ENCODE measurements at regions not wholly inside any gene's neighbourhood (a gene's known extent, or its start where the extent isn't known, plus 50 kb on each side); places are given as distances from the start of the nearest gene placed in this dataset.

GRCh38 chr2:199524689-199525574 lies 67.2 kb upstream of the SATB2 start (continued):
- TF ChIP-seq, protein P1, sequence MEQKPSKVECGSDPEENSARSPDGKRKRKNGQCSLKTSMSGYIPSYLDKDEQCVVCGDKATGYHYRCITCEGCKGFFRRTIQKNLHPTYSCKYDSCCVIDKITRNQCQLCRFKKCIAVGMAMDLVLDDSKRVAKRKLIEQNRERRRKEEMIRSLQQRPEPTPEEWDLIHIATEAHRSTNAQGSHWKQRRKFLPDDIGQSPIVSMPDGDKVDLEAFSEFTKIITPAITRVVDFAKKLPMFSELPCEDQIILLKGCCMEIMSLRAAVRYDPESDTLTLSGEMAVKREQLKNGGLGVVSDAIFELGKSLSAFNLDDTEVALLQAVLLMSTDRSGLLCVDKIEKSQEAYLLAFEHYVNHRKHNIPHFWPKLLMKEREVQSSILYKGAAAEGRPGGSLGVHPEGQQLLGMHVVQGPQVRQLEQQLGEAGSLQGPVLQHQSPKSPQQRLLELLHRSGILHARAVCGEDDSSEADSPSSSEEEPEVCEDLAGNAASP (CRISPR knock-in tag; IDR thresholded peaks at IDR 0.05; ENCODE audit: borderline replicate concordance): peak; percentile 66; the same call in 1 of the 2 replicates
- TF ChIP-seq ZNF12 (CRISPR knock-in tag; IDR thresholded peaks at IDR 0.05) (peak; percentile 90), HDAC2 (CRISPR knock-in tag; IDR thresholded peaks at IDR 0.05) (peak; percentile 85), KDM1A (CRISPR knock-in tag; IDR thresholded peaks at IDR 0.05) (no peak), SCMH1 (CRISPR knock-in tag; IDR thresholded peaks at IDR 0.05; ENCODE audit: borderline replicate concordance) (no peak), RARA (CRISPR knock-in tag; IDR thresholded peaks at IDR 0.05) (peak; percentile 71), SP140L (CRISPR knock-in tag; IDR thresholded peaks at IDR 0.05; ENCODE audit: borderline replicate concordance) (0 out of 2 replicates have a peak, but pooled peaks have one; percentile 46), SMAD3 (CRISPR knock-in tag; IDR thresholded peaks at IDR 0.05) (no peak), ZEB1 (IDR thresholded peaks at IDR 0.05; ENCODE audit: insufficient replicate concordance, low read depth) (peak; percentile 73), CREB1 (IDR thresholded peaks at IDR 0.05) (no peak), CREB1 (CRISPR knock-in tag; IDR thresholded peaks at IDR 0.05) (peak; percentile 40; the same call in 1 of the 2 replicates), TBX3 (IDR thresholded peaks at IDR 0.05; ENCODE audit: borderline replicate concordance) (peak; percentile 42; the same call in 1 of the 2 replicates), PAWR (CRISPR knock-in tag; IDR thresholded peaks at IDR 0.05; ENCODE audit: borderline replicate concordance) (no peak), SIX1 (CRISPR knock-in tag; IDR thresholded peaks at IDR 0.05; ENCODE audit: borderline replicate concordance) (0 out of 2 replicates have a peak, but pooled peaks have one; percentile 14), ZNF503 (CRISPR knock-in tag; IDR thresholded peaks at IDR 0.05) (peak; percentile 58; the same call in 1 of the 2 replicates), SALL2 (CRISPR knock-in tag; IDR thresholded peaks at IDR 0.05) (no peak), ARID5B (CRISPR knock-in tag; IDR thresholded peaks at IDR 0.05) (peak; percentile 77), NR2F6 (IDR thresholded peaks at IDR 0.05) (peak; percentile 93), NR2F6 (CRISPR knock-in tag; IDR thresholded peaks at IDR 0.05) (peak; percentile 83)
- TF ChIP-seq, protein P2, sequence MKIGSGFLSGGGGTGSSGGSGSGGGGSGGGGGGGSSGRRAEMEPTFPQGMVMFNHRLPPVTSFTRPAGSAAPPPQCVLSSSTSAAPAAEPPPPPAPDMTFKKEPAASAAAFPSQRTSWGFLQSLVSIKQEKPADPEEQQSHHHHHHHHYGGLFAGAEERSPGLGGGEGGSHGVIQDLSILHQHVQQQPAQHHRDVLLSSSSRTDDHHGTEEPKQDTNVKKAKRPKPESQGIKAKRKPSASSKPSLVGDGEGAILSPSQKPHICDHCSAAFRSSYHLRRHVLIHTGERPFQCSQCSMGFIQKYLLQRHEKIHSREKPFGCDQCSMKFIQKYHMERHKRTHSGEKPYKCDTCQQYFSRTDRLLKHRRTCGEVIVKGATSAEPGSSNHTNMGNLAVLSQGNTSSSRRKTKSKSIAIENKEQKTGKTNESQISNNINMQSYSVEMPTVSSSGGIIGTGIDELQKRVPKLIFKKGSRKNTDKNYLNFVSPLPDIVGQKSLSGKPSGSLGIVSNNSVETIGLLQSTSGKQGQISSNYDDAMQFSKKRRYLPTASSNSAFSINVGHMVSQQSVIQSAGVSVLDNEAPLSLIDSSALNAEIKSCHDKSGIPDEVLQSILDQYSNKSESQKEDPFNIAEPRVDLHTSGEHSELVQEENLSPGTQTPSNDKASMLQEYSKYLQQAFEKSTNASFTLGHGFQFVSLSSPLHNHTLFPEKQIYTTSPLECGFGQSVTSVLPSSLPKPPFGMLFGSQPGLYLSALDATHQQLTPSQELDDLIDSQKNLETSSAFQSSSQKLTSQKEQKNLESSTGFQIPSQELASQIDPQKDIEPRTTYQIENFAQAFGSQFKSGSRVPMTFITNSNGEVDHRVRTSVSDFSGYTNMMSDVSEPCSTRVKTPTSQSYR (CRISPR knock-in tag; IDR thresholded peaks at IDR 0.05; ENCODE audit: borderline replicate concordance): peak; percentile 57; the same call in 1 of the 2 replicates
